ENCODE measurements at regions not wholly inside any gene's neighbourhood (a gene's known extent, or its start where the extent isn't known, plus 50 kb on each side); places are given as distances from the start of the nearest gene placed in this dataset.

GRCh38 chr2:84238907-84239306 is 220.2 kb downstream of the SUCLG1 start:
- no peaks in the 10 kb centered on the region for H3K36me3 ChIP-seq (ENCODE audit: insufficient read depth, low read length)
- no peaks in the 10 kb centered on the region for H4K20me1 ChIP-seq (ENCODE audit: insufficient read depth, low read length, poor library complexity, severe bottlenecking)
- H3K4me1 ChIP-seq (ENCODE audit: insufficient read depth, low read length, poor library complexity, severe bottlenecking): no peaks in the 10 kb centered on the region
- H3K9me2 ChIP-seq (replicated peaks; ENCODE audit: low read depth, low read length): no peaks in the 10 kb centered on the region; the same call in 1 of the 2 replicates
- no peaks in the 10 kb centered on the region for H3K79me2 ChIP-seq (ENCODE audit: insufficient read depth, low read length)
- H3K27me3 ChIP-seq (ENCODE audit: insufficient read depth, low read length, poor library complexity, severe bottlenecking): no peaks in the 10 kb centered on the region
- no peak overlapping the region for H3K4me2 ChIP-seq (ENCODE audit: low read depth, low read length, poor library complexity, severe bottlenecking)
- H2AFZ ChIP-seq (ENCODE audit: low read length): no peak overlapping the region
- no peak overlapping the region for H3K9ac ChIP-seq (ENCODE audit: low read depth, low read length, poor library complexity, severe bottlenecking)
- H3F3A ChIP-seq (ENCODE audit: low read depth): no peaks in the 10 kb centered on the region
- no peaks in the 10 kb centered on the region for H3K9me3 ChIP-seq (ENCODE audit: insufficient read depth, low read depth, low read length)
- H3K4me3 ChIP-seq (ENCODE audit: low read length, poor library complexity, severe bottlenecking): no peak overlapping the region
- TF ChIP-seq, protein P1, sequence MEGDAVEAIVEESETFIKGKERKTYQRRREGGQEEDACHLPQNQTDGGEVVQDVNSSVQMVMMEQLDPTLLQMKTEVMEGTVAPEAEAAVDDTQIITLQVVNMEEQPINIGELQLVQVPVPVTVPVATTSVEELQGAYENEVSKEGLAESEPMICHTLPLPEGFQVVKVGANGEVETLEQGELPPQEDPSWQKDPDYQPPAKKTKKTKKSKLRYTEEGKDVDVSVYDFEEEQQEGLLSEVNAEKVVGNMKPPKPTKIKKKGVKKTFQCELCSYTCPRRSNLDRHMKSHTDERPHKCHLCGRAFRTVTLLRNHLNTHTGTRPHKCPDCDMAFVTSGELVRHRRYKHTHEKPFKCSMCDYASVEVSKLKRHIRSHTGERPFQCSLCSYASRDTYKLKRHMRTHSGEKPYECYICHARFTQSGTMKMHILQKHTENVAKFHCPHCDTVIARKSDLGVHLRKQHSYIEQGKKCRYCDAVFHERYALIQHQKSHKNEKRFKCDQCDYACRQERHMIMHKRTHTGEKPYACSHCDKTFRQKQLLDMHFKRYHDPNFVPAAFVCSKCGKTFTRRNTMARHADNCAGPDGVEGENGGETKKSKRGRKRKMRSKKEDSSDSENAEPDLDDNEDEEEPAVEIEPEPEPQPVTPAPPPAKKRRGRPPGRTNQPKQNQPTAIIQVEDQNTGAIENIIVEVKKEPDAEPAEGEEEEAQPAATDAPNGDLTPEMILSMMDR (conservative IDR thresholded peaks at IDR 0.05; ENCODE audit: low read length): no peak
- TF ChIP-seq EZH2phosphoT487 (IDR thresholded peaks at IDR 0.05; ENCODE audit: borderline replicate concordance): no peak

DNA sequence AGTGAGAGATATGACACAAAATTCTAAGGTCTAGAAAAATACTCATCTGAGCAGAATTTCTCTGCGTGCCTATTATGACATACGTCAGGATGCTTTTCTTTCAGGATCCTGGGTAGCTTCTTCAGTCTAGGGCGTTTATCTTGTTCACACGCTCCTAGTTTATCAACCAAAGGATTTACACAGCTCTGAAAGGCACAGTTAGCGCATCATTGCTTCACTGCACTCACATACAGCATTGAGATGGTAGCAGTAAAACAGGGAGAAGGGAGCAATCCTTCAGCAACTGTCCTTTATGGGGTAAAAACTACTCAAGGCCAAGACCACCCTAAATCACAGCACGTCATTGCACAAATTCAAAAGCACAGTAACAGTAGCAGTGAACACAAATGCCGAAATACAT is 222.8 kb downstream of the SUCLG1 start:
- Histone ChIP-seq H3K9me3 (ENCODE audit: insufficient read depth, low read depth, low read length) (no peaks in the 10 kb centered on the region), H3K79me2 (ENCODE audit: insufficient read depth, low read length) (no peaks in the 10 kb centered on the region), H3K9me2 (replicated peaks; ENCODE audit: low read depth, low read length) (no peaks in the 10 kb centered on the region; the same call in 1 of the 2 replicates), H3K36me3 (ENCODE audit: insufficient read depth, low read length) (no peaks in the 10 kb centered on the region), H2AFZ (ENCODE audit: low read length) (no peak overlapping the region), H3K4me1 (ENCODE audit: insufficient read depth, low read length, poor library complexity, severe bottlenecking) (no peaks in the 10 kb centered on the region), H4K20me1 (ENCODE audit: insufficient read depth, low read length, poor library complexity, severe bottlenecking) (no peaks in the 10 kb centered on the region), H3K9ac (ENCODE audit: low read depth, low read length, poor library complexity, severe bottlenecking) (no peak overlapping the region), H3K27me3 (ENCODE audit: insufficient read depth, low read length, poor library complexity, severe bottlenecking) (no peaks in the 10 kb centered on the region), H3K4me2 (ENCODE audit: low read depth, low read length, poor library complexity, severe bottlenecking) (no peak overlapping the region), H3K4me3 (ENCODE audit: low read length, poor library complexity, severe bottlenecking) (no peak overlapping the region), H3F3A (ENCODE audit: low read depth) (no peaks in the 10 kb centered on the region)
- TF ChIP-seq, protein P1 (conservative IDR thresholded peaks at IDR 0.05; ENCODE audit: low read length): no peak
- no peak for TF ChIP-seq EZH2phosphoT487 (IDR thresholded peaks at IDR 0.05; ENCODE audit: borderline replicate concordance)

DNA sequence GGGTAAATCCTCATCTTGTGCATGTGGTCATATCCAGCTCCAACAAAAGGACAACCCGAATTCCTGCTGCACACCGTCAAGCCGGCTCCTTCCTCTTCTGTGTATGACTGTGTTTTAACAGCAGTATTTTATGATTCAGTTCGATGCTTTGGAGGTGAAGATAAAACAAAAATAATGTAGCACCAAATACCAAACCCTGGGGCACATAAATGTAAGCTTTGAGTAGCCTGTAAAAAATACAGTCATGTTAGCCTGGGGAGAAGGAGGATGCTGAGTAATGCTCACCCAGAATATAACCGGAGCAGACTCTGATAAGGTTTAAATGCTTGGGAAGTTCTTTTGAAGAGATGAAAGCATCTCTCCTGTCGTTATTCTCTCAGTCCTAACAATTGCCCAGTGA is 225.0 kb downstream of the SUCLG1 start:
- no peak overlapping the region for H2AFZ ChIP-seq (ENCODE audit: low read length)
- no peaks in the 10 kb centered on the region for H3F3A ChIP-seq (ENCODE audit: low read depth)
- no peak overlapping the region for H3K9ac ChIP-seq (ENCODE audit: low read depth, low read length, poor library complexity, severe bottlenecking)
- no peak overlapping the region for H3K4me2 ChIP-seq (ENCODE audit: low read depth, low read length, poor library complexity, severe bottlenecking)
- no peaks in the 10 kb centered on the region for H3K4me1 ChIP-seq (ENCODE audit: insufficient read depth, low read length, poor library complexity, severe bottlenecking)
- H4K20me1 ChIP-seq (ENCODE audit: insufficient read depth, low read length, poor library complexity, severe bottlenecking): no peaks in the 10 kb centered on the region
- no peaks in the 10 kb centered on the region for H3K9me2 ChIP-seq (replicated peaks; ENCODE audit: low read depth, low read length)
- H3K4me3 ChIP-seq (ENCODE audit: low read length, poor library complexity, severe bottlenecking): no peak overlapping the region
- no peaks in the 10 kb centered on the region for H3K27me3 ChIP-seq (ENCODE audit: insufficient read depth, low read length, poor library complexity, severe bottlenecking)
- H3K36me3 ChIP-seq (ENCODE audit: insufficient read depth, low read length): no peaks in the 10 kb centered on the region
- TF ChIP-seq, protein P1 (conservative IDR thresholded peaks at IDR 0.05; ENCODE audit: low read length): no peak
- no peak for TF ChIP-seq EZH2phosphoT487 (IDR thresholded peaks at IDR 0.05; ENCODE audit: borderline replicate concordance)
- no peaks in the 10 kb centered on the region for H3K79me2 ChIP-seq (ENCODE audit: insufficient read depth, low read length)
- H3K9me3 ChIP-seq (ENCODE audit: insufficient read depth, low read depth, low read length): no peaks in the 10 kb centered on the region

Data from Loucy (cell line).